Neural progenitor cell (in vitro differentiated cells): ENCODE measurements at regions not wholly inside any gene's neighbourhood (a gene's known extent, or its start where the extent isn't known, plus 50 kb on each side); places are given as distances from the start of the nearest gene placed in this dataset.

ENCODE experiments used
- DNase-seq: peaks from one replicate; pipeline ENCODE4 v3.0.0-alpha.2; 2016; ENCODE audit warnings: low spot score
- H2AFZ ChIP-seq: fragments of 200-600 bp; sonication (generic); replicated peaks from 2 replicates; pipeline ENCODE4 v1.6.1; 2016; ENCODE audit warnings: antibody characterized with exemption
- H3F3A ChIP-seq: fragments of 200-600 bp; sonication (generic); 2 replicates; pipeline ENCODE4 v1.6.1; 2016; ENCODE audit warnings: antibody characterized with exemption, low read depth
- H3K27ac ChIP-seq: fragments of 200-600 bp; sonication (generic); 2 replicates; pipeline ENCODE4 v1.5.1; 2016; ENCODE audit warnings: mild to moderate bottlenecking
- H3K27me3 ChIP-seq: fragments of 200-600 bp; sonication (generic); 2 replicates; pipeline ENCODE4 v1.6.1; 2016; ENCODE audit warnings: mild to moderate bottlenecking, moderate library complexity
- H3K36me3 ChIP-seq: fragments of 200-600 bp; sonication (generic); 2 replicates; pipeline ENCODE4 v1.5.1; 2016
- H3K4me1 ChIP-seq: fragments of 200-600 bp; sonication (generic); 2 replicates; pipeline ENCODE4 v1.6.1; 2016; ENCODE audit warnings: mixed run types
- H3K4me2 ChIP-seq: fragments of 200-600 bp; sonication (generic); 2 replicates; pipeline ENCODE4 v1.6.1; 2016
- H3K4me3 ChIP-seq: fragments of 200-600 bp; sonication (generic); 2 replicates; pipeline ENCODE4 v1.5.1; 2016
- H3K79me2 ChIP-seq: fragments of 200-600 bp; sonication (generic); 2 replicates; pipeline ENCODE4 v1.6.1; 2016; ENCODE audit warnings: low read depth
- H3K9ac ChIP-seq: fragments of 200-600 bp; sonication (generic); 2 replicates; pipeline ENCODE4 v1.6.1; 2016
- H3K9me3 ChIP-seq: fragments of 200-600 bp; sonication (generic); 2 replicates; pipeline ENCODE4 v1.5.1; 2016; ENCODE audit warnings: low read depth
- H4K20me1 ChIP-seq: fragments of 200-600 bp; sonication (generic); 2 replicates; pipeline ENCODE4 v1.6.1; 2016; ENCODE audit warnings: low read depth
- H3K27ac Mint-ChIP-seq: 3 replicates; pipeline ENCODE4 v1.8.0; 2021; ENCODE audit warnings: mixed read lengths
- H3K27me3 Mint-ChIP-seq: 2 replicates; pipeline ENCODE4 v1.8.0; 2022; ENCODE audit warnings: low read depth, mild to moderate bottlenecking, inconsistent platforms, moderate library complexity, mixed read lengths; ENCODE audit not compliant: insufficient read depth
- H3K36me3 Mint-ChIP-seq: 3 replicates; pipeline ENCODE4 v1.8.0; 2021; ENCODE audit warnings: mixed read lengths
- H3K4me1 Mint-ChIP-seq: 3 replicates; pipeline ENCODE4 v1.8.0; 2021; ENCODE audit warnings: mixed read lengths
- H3K4me3 Mint-ChIP-seq: 3 replicates; pipeline ENCODE4 v1.8.0; 2021; ENCODE audit warnings: mild to moderate bottlenecking, moderate library complexity, mixed read lengths
- H3K9me3 Mint-ChIP-seq: 3 replicates; pipeline ENCODE4 v1.8.0; 2020; ENCODE audit warnings: mixed read lengths
- EZH2 ChIP-seq: fragments of 200-600 bp; sonication (generic); IDR thresholded peaks from 2 replicates; pipeline ENCODE4 v1.6.1; 2017; ENCODE audit warnings: antibody characterized with exemption, mild to moderate bottlenecking, moderate library complexity
- EZH2phosphoT487 ChIP-seq: fragments of 200-600 bp; sonication (generic); IDR thresholded peaks from 2 replicates; pipeline ENCODE4 v1.6.1; 2017; ENCODE audit warnings: antibody characterized with exemption
- TF ChIP-seq, protein P1 (sequence below): fragments of 200-600 bp; sonication (generic); IDR thresholded peaks from 2 replicates; pipeline ENCODE4 v1.5.1; 2017; ENCODE audit warnings: antibody characterized with exemption, mild to moderate bottlenecking

DNA sequence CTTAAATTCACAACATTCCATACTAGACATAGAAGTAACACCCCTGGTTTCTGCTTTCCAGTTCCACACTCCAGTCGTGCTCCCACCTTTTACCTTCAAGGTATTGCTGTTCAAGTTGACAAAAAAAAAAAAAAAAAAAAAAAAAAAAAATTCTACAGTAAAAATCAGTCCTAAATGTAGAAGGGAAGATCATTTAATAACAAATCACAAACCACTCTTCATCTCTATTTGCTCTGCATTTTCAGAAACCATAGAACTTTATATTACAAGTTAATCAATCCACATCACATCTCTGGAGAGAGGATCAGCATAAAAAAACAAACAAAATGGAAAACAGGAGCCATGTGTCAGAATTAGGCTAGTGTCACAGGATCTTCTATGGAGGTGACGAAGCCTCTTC, 206.3 kb upstream of the KLF14 start:
- Histone ChIP-seq H3K4me2 (peak overlapping the region; percentile 34), H3F3A (no peaks in the 10 kb centered on the region), H4K20me1 (no peaks in the 10 kb centered on the region), H3K9me3 (no peaks in the 10 kb centered on the region), H3K36me3 (no peaks in the 10 kb centered on the region), H3K4me1 (peaks cover 29% of the 10 kb centered on the region), H3K4me3 (no peak overlapping the region), H3K27me3 (no peaks in the 10 kb centered on the region), H3K9ac (no peak overlapping the region), H3K27ac (no peak overlapping the region), H3K79me2 (no peaks in the 10 kb centered on the region), H2AFZ (no peak overlapping the region)
- H3K27me3 Mint-ChIP-seq = peaks cover 8% of the 10 kb centered on the region
- H3K27ac Mint-ChIP-seq = no peak overlapping the region
- H3K36me3 Mint-ChIP-seq = no peaks in the 10 kb centered on the region
- TF ChIP-seq EZH2phosphoT487 = no peak
- TF ChIP-seq EZH2 = no peak
- TF ChIP-seq, protein P1, sequence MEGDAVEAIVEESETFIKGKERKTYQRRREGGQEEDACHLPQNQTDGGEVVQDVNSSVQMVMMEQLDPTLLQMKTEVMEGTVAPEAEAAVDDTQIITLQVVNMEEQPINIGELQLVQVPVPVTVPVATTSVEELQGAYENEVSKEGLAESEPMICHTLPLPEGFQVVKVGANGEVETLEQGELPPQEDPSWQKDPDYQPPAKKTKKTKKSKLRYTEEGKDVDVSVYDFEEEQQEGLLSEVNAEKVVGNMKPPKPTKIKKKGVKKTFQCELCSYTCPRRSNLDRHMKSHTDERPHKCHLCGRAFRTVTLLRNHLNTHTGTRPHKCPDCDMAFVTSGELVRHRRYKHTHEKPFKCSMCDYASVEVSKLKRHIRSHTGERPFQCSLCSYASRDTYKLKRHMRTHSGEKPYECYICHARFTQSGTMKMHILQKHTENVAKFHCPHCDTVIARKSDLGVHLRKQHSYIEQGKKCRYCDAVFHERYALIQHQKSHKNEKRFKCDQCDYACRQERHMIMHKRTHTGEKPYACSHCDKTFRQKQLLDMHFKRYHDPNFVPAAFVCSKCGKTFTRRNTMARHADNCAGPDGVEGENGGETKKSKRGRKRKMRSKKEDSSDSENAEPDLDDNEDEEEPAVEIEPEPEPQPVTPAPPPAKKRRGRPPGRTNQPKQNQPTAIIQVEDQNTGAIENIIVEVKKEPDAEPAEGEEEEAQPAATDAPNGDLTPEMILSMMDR = no peak
- no peak for DNase-seq
- no peak overlapping the region for H3K4me3 Mint-ChIP-seq
- H3K9me3 Mint-ChIP-seq = no peaks in the 10 kb centered on the region
- peaks cover 46% of the 10 kb centered on the region for H3K4me1 Mint-ChIP-seq

DNA sequence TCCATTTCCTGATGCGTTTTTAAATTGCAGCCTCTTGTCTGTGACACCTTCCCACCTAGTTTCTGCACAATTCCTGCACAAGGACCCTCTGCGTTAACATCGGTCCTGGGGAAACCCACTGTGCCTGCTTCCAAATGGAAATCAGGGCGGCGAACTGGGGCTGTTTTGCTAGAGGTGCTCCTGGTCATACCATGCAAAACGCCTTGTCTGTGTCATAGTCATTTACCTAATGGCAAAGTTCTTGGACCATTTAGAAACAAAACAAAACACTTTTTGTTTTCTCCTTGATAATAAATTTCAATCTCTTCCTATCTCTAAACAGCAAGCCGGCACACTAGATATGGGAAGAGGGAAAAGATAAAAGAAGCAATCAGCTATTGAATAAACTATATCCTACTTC, 206.9 kb upstream of the KLF14 start:
- Histone ChIP-seq H3K9me3 (no peaks in the 10 kb centered on the region), H3K36me3 (no peaks in the 10 kb centered on the region), H3K4me1 (peaks cover 29% of the 10 kb centered on the region), H3K79me2 (no peaks in the 10 kb centered on the region), H3K4me3 (no peak overlapping the region), H3K27ac (no peak overlapping the region), H2AFZ (no peak overlapping the region), H3F3A (no peaks in the 10 kb centered on the region), H3K4me2 (no peak overlapping the region), H4K20me1 (no peaks in the 10 kb centered on the region), H3K9ac (no peak overlapping the region), H3K27me3 (no peaks in the 10 kb centered on the region)
- H3K27ac Mint-ChIP-seq = no peak overlapping the region
- no peak overlapping the region for H3K4me3 Mint-ChIP-seq
- peaks cover 7% of the 10 kb centered on the region for H3K27me3 Mint-ChIP-seq
- H3K4me1 Mint-ChIP-seq = peaks cover 46% of the 10 kb centered on the region
- H3K9me3 Mint-ChIP-seq = no peaks in the 10 kb centered on the region
- no peak for DNase-seq
- TF ChIP-seq EZH2 (no peak), EZH2phosphoT487 (no peak)
- TF ChIP-seq, protein P1 = no peak
- H3K36me3 Mint-ChIP-seq = no peaks in the 10 kb centered on the region

DNA sequence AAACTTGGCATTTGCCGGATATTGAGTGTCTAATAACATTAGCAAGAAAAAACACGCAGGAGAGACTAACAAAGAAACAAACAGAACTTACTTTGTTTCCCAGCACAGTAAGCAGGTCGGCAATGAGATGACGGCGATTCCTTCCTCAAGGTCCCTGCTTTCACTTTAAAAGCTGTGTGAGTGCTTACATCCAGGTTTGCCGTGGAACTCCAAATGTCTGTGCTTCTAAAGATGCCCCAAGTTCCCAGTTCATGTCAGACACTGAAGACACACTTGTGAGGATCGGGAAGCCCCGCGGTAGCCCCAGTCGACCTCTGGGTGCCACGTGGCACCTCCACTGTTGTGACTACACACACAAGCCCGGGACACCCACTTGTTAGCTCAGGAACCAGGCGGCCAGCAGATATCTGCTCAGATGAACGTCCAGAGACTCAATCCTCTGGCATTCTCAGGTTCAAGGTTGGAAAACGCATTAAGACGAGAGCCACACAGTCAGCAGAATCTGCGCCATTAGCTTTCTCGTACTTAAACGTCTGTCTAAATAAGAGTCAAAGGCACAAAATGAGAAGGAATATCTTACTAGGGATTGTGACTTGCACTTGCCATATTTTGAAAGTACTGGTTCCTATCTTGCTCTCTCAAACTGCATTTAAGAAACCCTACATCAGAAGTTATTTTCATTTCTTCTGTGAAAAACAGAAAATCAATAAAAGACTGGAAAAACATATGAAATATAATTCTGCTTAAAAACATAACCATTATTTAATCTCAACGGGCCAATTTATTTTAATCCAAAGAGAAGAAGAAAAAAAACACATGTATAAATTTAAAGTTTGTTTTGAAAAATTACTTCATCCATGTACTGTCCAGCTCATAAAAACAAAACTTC, 207.6 kb upstream of the KLF14 start:
- Histone ChIP-seq H3F3A (no peaks in the 10 kb centered on the region), H3K4me2 (no peak overlapping the region), H2AFZ (no peak overlapping the region), H3K27me3 (no peaks in the 10 kb centered on the region), H3K4me1 (peaks cover 29% of the 10 kb centered on the region), H3K27ac (no peak overlapping the region), H3K9me3 (no peaks in the 10 kb centered on the region), H3K9ac (no peak overlapping the region), H3K79me2 (no peaks in the 10 kb centered on the region), H3K4me3 (no peak overlapping the region), H4K20me1 (no peaks in the 10 kb centered on the region), H3K36me3 (no peaks in the 10 kb centered on the region)
- peak overlapping the region; percentile 27 for H3K27ac Mint-ChIP-seq
- DNase-seq = no peak
- H3K4me3 Mint-ChIP-seq = no peak overlapping the region
- no peak for TF ChIP-seq EZH2phosphoT487
- no peak for TF ChIP-seq EZH2
- TF ChIP-seq, protein P1 = no peak
- H3K4me1 Mint-ChIP-seq = peaks cover 46% of the 10 kb centered on the region
- H3K36me3 Mint-ChIP-seq = no peaks in the 10 kb centered on the region
- peaks cover 6% of the 10 kb centered on the region for H3K27me3 Mint-ChIP-seq
- no peaks in the 10 kb centered on the region for H3K9me3 Mint-ChIP-seq
